ENCODE measurements at regions not wholly inside any gene's neighbourhood (a gene's known extent, or its start where the extent isn't known, plus 50 kb on each side); places are given as distances from the start of the nearest gene placed in this dataset.

GRCh38 chr12:98057701-98058100 is 457.7 kb upstream of the TMPO start:
- H3K4me1 ChIP-seq, result no peaks in the 10 kb centered on the region
- no peak for DNase-seq
- no peaks in the 10 kb centered on the region for H3K36me3 ChIP-seq
- no peak overlapping the region for H3K27ac ChIP-seq
- no peak overlapping the region for H3K4me3 ChIP-seq
- intact Hi-C loops (cut with DNase I; ENCODE audit: low total_unique reads), result no loop called here
- TF ChIP-seq CTCF (IDR thresholded peaks at IDR 0.05), result no peak
- no peaks in the 10 kb centered on the region for H3K9me3 ChIP-seq
- no peaks in the 10 kb centered on the region for H3K27me3 ChIP-seq

- no peak for TF ChIP-seq CTCF (IDR thresholded peaks at IDR 0.05)
- Histone ChIP-seq H3K4me1 (no peaks in the 10 kb centered on the region), H3K9me3 (no peaks in the 10 kb centered on the region), H3K27me3 (no peaks in the 10 kb centered on the region), H3K36me3 (no peaks in the 10 kb centered on the region), H3K4me3 (no peak overlapping the region), H3K27ac (no peak overlapping the region)
- intact Hi-C loops (cut with DNase I; ENCODE audit: low total_unique reads), result no loop called here
- DNase-seq, result no peak
Measured at GRCh38 chr12:98058213-98058612, 457.2 kb upstream of the TMPO start.

DNA sequence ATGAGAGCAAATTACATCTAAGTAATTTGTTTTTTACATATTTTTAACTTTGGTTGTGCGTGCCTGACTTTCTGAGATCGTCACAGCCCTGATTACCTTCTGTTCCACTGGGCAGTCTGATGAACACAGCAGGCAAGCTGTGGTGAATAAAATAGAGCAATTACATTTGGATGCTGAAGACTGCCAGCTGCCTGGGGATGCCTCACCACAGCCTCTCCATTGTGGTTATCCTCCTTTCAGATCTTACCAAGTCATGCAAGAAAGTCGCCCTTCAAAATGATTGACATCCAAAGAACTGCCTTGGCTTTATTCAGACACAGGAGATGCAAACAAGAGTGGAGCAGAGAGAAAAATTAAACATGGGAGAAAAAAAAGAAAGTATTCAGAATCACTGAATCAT is 456.6 kb upstream of the TMPO start:
- Histone ChIP-seq H3K4me1 (no peaks in the 10 kb centered on the region), H3K27ac (no peak overlapping the region), H3K4me3 (no peak overlapping the region), H3K36me3 (no peaks in the 10 kb centered on the region), H3K27me3 (no peaks in the 10 kb centered on the region), H3K9me3 (no peaks in the 10 kb centered on the region)
- intact Hi-C loops (cut with DNase I; ENCODE audit: low total_unique reads), result no loop called here
- no peak for TF ChIP-seq CTCF (IDR thresholded peaks at IDR 0.05)
- no peak for DNase-seq

DNA sequence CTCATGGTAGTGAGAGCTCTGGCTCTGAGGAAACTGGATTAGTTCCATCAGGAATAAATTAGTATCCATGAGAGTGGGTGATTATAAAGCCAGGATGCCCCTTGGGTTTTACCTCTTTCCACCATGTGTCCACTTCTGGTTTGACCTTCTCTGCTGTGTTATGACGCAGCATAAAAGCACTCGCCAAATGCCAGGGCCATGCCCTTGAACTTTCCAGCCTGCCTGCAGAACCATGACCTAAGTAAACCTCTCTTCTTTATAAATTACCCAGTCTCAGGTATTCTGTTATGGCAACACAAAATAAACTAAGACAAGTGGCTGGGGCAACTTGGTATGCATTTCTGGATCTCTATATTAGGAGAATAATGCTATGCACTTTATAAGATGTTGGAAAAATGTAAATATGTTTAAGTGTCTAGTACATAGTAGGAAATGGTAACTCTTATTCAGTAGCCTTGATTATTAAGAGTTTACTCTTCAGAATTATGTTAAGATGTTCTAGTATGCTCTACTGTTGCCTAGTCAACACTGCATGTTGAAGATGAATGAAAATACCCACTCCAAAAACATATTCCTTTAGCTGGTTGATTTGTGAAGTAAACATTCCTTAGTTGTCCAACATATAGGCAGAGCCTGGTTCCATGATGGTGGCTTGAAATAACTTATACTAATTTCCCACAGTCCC is 455.6 kb upstream of the TMPO start:
- no peak overlapping the region for H3K27ac ChIP-seq
- no peak for TF ChIP-seq CTCF (IDR thresholded peaks at IDR 0.05)
- DNase-seq, result no peak
- H3K27me3 ChIP-seq, result no peaks in the 10 kb centered on the region
- H3K9me3 ChIP-seq, result no peaks in the 10 kb centered on the region
- intact Hi-C loops (cut with DNase I; ENCODE audit: low total_unique reads), result no loop called here
- no peaks in the 10 kb centered on the region for H3K4me1 ChIP-seq
- H3K4me3 ChIP-seq, result no peak overlapping the region
- H3K36me3 ChIP-seq, result no peaks in the 10 kb centered on the region

DNA sequence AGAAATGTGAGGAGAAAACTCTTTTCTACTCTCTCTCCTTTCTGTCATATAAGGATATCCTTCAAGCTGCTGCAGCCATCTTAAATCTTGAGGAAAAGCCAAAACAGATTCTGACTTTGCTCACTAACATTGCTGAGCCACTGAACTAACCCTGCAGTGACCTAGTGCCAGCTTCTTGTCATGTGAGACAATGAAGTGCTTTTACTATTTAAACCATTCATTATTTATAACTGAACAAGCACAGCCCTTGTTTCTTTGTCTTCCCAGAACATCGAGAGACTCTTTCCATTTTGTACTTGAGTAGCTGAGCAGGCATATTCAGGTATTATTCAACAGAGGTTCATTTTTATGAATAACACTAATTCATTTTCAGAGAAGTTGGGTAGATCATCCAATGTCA is 455.0 kb upstream of the TMPO start:
- TF ChIP-seq CTCF (IDR thresholded peaks at IDR 0.05), result no peak
- DNase-seq, result no peak
- Histone ChIP-seq H3K27me3 (no peaks in the 10 kb centered on the region), H3K27ac (no peak overlapping the region), H3K4me3 (no peak overlapping the region), H3K36me3 (no peaks in the 10 kb centered on the region), H3K4me1 (no peaks in the 10 kb centered on the region), H3K9me3 (no peaks in the 10 kb centered on the region)
- intact Hi-C loops (cut with DNase I; ENCODE audit: low total_unique reads), result no loop called here

Measured in tibial artery (tissue), 4 donors.